Heart left ventricle (tissue), 16 donors: ENCODE measurements at regions not wholly inside any gene's neighbourhood (a gene's known extent, or its start where the extent isn't known, plus 50 kb on each side); places are given as distances from the start of the nearest gene placed in this dataset.

Source experiments
- ATAC-seq, 4 donors: fragments of 200-7000 bp; cut with Tn5 transposase; one replicate each; pipeline ENCODE4 v1.9.1; 2020 to 2022; ENCODE audit warnings: moderate library complexity in 4 of 4, mild to moderate bottlenecking in 3 of 4, moderate number of reproducible peaks in 1 of 4
- DNase-seq, 5 donors: peaks; one replicate each; pipeline ENCODE4 v3.0.0-alpha.2; 2020
- H3K27ac ChIP-seq, 12 donors: fragments of 200-600 bp; sonication (generic) in 4 of 12; one replicate each; pipeline versions ENCODE4 v1.5.0 to v1.8.0; 2016 to 2022; ENCODE audit warnings: mild to moderate bottlenecking in 2 of 12
- H3K27me3 ChIP-seq, 9 donors: fragments of 200-600 bp; sonication (generic) in 2 of 9; one replicate each; pipeline versions ENCODE4 v1.5.1 to v1.8.0; 2016 to 2022; ENCODE audit warnings: mild to moderate bottlenecking in 3 of 9
- H3K36me3 ChIP-seq, 9 donors: fragments of 200-600 bp; sonication (generic) in 2 of 9; one replicate each; pipeline versions ENCODE4 v1.5.0 to v1.8.0; 2018 to 2022; ENCODE audit warnings: mild to moderate bottlenecking in 2 of 9
- H3K4me1 ChIP-seq, 12 donors: fragments of 200-600 bp; sonication (generic) in 4 of 12; one replicate each; pipeline versions ENCODE4 v1.5.0 to v1.8.0; 2016 to 2022; ENCODE audit warnings: mild to moderate bottlenecking in 3 of 12
- H3K4me3 ChIP-seq, 12 donors: fragments of 200-600 bp; sonication (generic) in 4 of 12; one replicate each; pipeline versions ENCODE4 v1.5.0 to v1.8.0; 2017 to 2022; ENCODE audit warnings: mild to moderate bottlenecking in 9 of 12, moderate library complexity in 4 of 12
- H3K9me3 ChIP-seq, 12 donors: fragments of 200-600 bp; sonication (generic) in 4 of 12; one replicate each; pipeline versions ENCODE4 v1.5.0 to v1.8.0; 2016 to 2022; ENCODE audit warnings: mild to moderate bottlenecking in 1 of 12
- CTCF ChIP-seq, 12 donors: fragments of 200-600 bp; sonication (generic) in 4 of 12; IDR thresholded peaks; one replicate each; pipeline versions ENCODE4 v1.5.0 to v1.8.0; 2018 to 2022; ENCODE audit warnings: antibody characterized with exemption in 12 of 12, mild to moderate bottlenecking in 5 of 12
- POLR2A ChIP-seq, 2 donors: fragments of 450-650 bp; IDR thresholded peaks; one replicate each; pipeline ENCODE4 v1.6.1; 2017; ENCODE audit warnings: antibody characterized with exemption in 2 of 2, mild to moderate bottlenecking in 2 of 2, moderate library complexity in 2 of 2
- WGBS, 4 donors: extraction: QIAGEN DNeasy Blood & Tissue Kit in 2 of 4; methylation state at CpG; one replicate each; pipeline versions ENCODE4 v1.1.5 to v1.1.7; 2013 to 2018; 5-methylcytosine and 5-hydroxymethylcytosine counted together
- intact Hi-C, 10 donors: fragments of 100-400 bp; cut with DNase I; formaldehyde crosslinking; loops; one replicate each; pipeline versions ENCODE4 v1.11.1 to v1.14.2; 2022
- donor health status: ischemic (EF 13 %, LVEDD 7.1; RV severe dilation, severe dysfunction).
- donor health status: healthy with polysubstance abuse.
- donor health status: DM: no; HTN: yes; CAD: no.
- donor health status: DM: no; HTN: no; CAD: no.
- donor health status: ischemic (EF 25% LVEDD 6.9; RV normal size, moderate dysfunction).
- donor health status: ischemic (EF 25% LVEDD 5.7; RV mildly dilated, moderate dysfunction).
- donor health status: healthy.
- donor health status: DM: yes; HTN: yes; CAD: no.
- donor health status: ischemic (EF 35%, LVEDD 5.7; RV mildly dilated, moderate dysfunction).
- donor health status: nonischemic (EF 11% LVEDD 7.7; RV severe dilation, severe dysfunction).
- donor health status: DM: yes; HTN: yes; CAD: no.
- donor health status: PGD.
- donor health status: ischemic (EF 29% LVEDD 5.4; RV normal size, mild dysfunction).
- donor health status: nonischemic (EF 23%, LVEDD 6.1; RV moderate dilation, normal function).

DNA sequence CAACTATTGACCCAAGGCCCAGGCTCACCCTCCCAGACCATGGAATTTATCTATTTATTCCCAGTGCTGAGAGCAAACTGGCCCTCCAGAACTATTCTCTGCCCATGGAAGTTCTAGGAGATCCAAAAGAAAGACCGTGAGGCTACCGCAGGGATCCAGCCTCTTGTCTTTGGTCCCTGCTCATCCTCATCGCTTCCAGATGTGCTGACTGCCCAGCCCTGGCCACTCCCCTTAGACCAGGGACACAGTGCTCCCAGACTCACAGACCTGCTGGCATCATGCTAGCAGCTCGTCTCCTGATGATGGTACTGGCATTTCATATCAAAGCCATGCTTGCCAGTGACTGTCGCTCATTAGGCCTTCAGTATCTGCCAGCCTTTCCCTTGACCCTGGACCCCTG lies 405.7 kb upstream of the PPP2R3A start:
- Histone ChIP-seq H3K27ac (no peak overlapping the region), H3K4me1 (no peaks in the 10 kb centered on the region), H3K36me3 (no peaks in the 10 kb centered on the region), H3K9me3 (no peaks in the 10 kb centered on the region), H3K4me3 (no peak overlapping the region), H3K27me3 (no peaks in the 10 kb centered on the region)
- ATAC-seq (no peak), DNase-seq (no peak)
- TF ChIP-seq POLR2A (IDR thresholded peaks at IDR 0.05) (no peak), CTCF (IDR thresholded peaks at IDR 0.05) (no peak)
- intact Hi-C loops, result loop anchor here in 1 of 10 donors (10.0 kb wide), 1 partner anchor 65 kb away; no protein-coding TSS in a partner anchor
- WGBS, 4 donors, result 85 to 89% (median 86%) methylated on average over 5 of the region's 5 CpGs

DNA sequence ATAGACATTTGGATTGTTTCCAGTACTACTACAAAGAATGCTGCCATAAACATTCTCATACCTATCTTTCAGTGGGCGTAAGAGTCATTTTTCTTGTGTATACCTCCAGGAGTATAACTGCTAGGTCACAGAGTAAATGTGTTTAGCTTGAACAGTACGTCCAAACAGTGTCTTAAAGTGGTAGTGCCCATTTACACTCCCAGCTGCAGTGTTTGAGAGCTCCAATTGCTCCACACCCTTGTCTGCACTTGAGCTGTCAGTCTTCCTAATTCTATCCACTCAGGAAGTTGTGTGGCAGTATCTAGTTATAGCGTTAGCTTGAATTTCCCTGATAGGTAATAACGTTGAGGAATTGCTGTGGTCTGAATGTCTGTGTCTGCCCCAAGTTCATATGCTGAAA lies 404.7 kb upstream of the PPP2R3A start:
- Histone ChIP-seq H3K27me3 (no peaks in the 10 kb centered on the region), H3K9me3 (no peaks in the 10 kb centered on the region), H3K27ac (no peak overlapping the region), H3K4me1 (no peaks in the 10 kb centered on the region), H3K36me3 (no peaks in the 10 kb centered on the region), H3K4me3 (no peak overlapping the region)
- DNase-seq (no peak), ATAC-seq (no peak)
- WGBS, 4 donors, result 52 to 62% (median 56%) methylated on average over 4 of the region's 4 CpGs
- TF ChIP-seq POLR2A (IDR thresholded peaks at IDR 0.05) (no peak), CTCF (IDR thresholded peaks at IDR 0.05) (no peak)
- intact Hi-C loops, result no loop called here

DNA sequence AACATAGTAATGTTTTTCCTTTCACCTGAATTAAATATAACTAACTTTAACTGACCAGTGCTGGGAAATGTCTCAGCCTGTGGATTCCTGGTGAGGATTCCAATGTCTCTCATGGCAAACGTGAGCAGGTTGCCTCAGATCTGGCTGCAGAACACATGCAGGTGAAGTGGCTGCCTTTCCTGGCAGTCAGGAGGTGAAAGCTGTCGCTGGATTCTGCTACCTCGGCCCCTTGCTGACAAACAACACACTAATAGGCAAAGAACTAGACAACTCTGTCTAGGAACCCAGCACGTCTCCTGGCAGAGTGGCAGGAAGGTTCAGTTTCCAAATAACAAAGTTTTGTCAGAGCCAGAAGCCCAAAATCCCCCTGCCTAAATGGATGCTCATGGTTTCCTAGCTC lies 400.8 kb upstream of the PPP2R3A start:
- intact Hi-C loops, result no loop called here
- TF ChIP-seq CTCF (IDR thresholded peaks at IDR 0.05), result no peak
- no peak for TF ChIP-seq POLR2A (IDR thresholded peaks at IDR 0.05)
- WGBS, 4 donors, result 63 to 71% (median 67%) methylated on average over 4 of the region's 4 CpGs

DNA sequence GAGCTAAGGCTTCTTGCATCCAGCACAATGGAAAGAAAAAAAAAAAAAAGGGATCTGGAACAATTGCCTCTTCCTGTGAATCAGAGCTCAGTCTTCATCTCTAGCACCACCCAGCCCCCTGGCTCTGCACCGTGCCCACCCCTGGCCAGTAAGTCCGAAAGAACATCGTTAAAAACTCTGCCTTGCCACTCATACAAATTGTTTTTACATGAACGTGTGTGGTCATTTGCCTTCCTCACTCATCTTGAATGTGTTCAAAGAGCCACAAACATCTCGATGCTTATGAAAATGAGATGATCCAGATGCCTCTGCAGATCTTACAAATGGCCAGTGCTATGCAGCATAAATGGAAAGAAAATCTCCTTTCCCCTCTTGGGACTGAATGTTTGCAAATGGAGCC lies 400.0 kb upstream of the PPP2R3A start:
- H3K9me3 ChIP-seq, result no peaks in the 10 kb centered on the region
- 52 to 62% (median 53%) methylated on average over 5 of the region's 5 CpGs for WGBS, 4 donors
- ATAC-seq (no peak), DNase-seq (no peak)
- intact Hi-C loops, result no loop called here
- H3K4me3 ChIP-seq, result no peak overlapping the region
- no peaks in the 10 kb centered on the region for H3K27me3 ChIP-seq
- no peaks in the 10 kb centered on the region for H3K36me3 ChIP-seq
- H3K27ac ChIP-seq, result no peak overlapping the region
- TF ChIP-seq CTCF (IDR thresholded peaks at IDR 0.05), result no peak
- no peak for TF ChIP-seq POLR2A (IDR thresholded peaks at IDR 0.05)
- H3K4me1 ChIP-seq, result no peaks in the 10 kb centered on the region

More for the DNA sequence above, 400.8 kb upstream of the PPP2R3A start:
- Histone ChIP-seq H3K4me3 (no peak overlapping the region), H3K36me3 (no peaks in the 10 kb centered on the region), H3K9me3 (no peaks in the 10 kb centered on the region), H3K27ac (no peak overlapping the region), H3K27me3 (no peaks in the 10 kb centered on the region), H3K4me1 (no peaks in the 10 kb centered on the region)
- ATAC-seq (no peak), DNase-seq (no peak)
